Activated CD8-positive, alpha-beta memory T cell treated with anti-CD3 and anti-CD28 coated beads, Interleukin-2, amount 50 U/mL, for 1 hour (primary cell): ENCODE measurements at regions not wholly inside any gene's neighbourhood (a gene's known extent, or its start where the extent isn't known, plus 50 kb on each side); places are given as distances from the start of the nearest gene placed in this dataset.
"Not testable (repeated sequence)": the region's sequence is repeated elsewhere in the genome, so short reads cannot be mapped to it uniquely, and the experiment has no call there.

Experiments
- DNase-seq: peaks from one replicate; pipeline ENCODE4 v3.0.0-alpha.2; 2020; ENCODE audit errors: extremely low read depth

DNA sequence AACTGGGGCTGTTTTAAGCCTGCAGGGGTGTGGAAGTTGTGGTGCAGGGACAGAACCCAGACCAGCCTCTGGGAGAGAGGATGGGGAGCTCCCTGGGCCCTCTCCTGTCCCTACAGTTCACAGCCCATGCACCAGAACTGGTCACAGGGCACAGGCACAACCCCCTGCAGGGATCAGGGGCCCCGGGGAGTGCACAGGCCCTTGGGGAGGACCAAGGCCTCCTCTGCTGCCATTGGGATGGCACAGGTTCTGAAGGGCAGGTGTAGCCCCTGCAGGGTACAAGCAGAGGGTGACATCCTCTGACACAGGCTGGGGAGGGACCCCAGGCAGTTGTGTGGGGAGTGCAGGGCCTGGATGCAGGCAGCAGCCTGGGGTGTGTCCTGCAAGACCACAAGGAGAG is 66.4 kb upstream of the SFSWAP start:
- no peak for DNase-seq

DNA sequence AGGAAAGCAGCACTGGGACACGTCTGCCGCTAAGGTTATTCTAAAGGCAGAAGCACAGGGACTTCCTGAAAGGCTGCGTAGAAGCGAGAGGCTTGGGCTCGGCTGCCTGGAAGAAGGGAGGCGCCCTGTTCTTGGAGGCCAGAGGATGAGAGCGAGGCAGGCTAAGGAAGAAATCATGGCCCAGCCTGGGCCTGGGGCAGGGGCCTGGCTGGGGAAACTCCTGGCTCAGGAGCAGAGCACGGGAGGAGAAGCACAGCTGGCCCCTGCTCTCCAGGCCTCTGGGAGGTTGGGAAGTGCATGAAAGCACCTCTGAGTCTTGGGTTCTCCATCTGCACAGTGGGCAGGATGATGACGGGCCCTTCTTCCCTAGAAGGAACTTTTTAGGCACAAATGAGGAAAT is 66.0 kb upstream of the SFSWAP start:
- not testable (repeated sequence) for DNase-seq

DNA sequence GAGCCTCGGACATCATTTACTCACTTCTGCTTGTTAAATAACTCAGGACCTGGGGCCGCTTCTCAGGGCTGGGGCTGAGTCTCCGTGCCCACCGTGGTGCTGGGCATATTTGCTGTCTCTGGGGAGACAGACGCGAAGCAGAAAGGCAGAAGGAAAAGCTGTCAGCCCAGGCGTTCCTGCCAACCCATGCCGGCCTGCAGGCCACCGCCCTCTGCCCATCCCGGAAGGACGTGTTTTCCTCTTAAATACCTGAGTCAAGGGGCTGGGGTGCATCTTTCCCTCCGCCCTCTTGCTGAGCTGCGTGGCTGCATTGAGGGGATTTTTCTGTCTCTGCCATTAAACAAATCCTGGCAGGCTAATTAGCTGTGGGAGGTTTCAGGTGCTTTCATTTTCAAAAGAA is 65.3 kb upstream of the SFSWAP start:
- not testable (repeated sequence) for DNase-seq

DNA sequence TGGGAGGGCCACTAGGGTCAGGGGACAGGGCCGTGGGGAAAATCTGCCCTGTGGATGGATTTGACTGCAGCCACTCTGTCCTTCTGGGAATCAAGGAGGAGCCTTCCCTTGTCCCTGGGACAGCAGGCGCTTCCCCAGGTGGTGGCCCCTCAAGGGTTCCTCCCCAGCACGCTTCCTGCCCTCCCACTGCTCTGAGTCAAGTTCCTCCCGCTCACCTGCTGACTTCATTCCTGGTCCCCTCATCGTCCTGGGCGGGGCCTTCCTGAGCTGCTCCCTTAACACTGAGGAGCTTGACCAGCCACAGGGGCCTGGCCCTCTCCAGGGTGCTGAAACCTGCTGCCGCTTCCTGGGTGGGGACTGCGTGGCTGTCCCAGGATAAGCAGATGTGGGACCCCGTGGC is 64.4 kb upstream of the SFSWAP start:
- DNase-seq, result not testable (repeated sequence)

DNA sequence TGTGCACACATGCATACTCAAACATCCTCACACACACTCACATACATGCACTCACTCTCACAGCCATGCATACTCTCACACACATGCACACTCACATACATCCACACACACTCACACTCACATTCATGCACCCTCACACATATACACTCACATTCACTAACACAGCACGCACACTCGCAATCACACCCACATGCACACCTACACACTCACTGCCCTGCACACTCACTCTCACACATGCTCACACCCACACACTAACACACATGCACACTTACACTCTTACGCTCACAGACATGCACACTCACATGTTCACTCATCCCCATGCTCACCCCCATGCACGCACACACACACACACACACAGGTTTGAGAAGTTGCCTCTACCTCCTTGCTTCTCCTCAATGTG is 63.2 kb upstream of the SFSWAP start:
- no peak for DNase-seq

DNA sequence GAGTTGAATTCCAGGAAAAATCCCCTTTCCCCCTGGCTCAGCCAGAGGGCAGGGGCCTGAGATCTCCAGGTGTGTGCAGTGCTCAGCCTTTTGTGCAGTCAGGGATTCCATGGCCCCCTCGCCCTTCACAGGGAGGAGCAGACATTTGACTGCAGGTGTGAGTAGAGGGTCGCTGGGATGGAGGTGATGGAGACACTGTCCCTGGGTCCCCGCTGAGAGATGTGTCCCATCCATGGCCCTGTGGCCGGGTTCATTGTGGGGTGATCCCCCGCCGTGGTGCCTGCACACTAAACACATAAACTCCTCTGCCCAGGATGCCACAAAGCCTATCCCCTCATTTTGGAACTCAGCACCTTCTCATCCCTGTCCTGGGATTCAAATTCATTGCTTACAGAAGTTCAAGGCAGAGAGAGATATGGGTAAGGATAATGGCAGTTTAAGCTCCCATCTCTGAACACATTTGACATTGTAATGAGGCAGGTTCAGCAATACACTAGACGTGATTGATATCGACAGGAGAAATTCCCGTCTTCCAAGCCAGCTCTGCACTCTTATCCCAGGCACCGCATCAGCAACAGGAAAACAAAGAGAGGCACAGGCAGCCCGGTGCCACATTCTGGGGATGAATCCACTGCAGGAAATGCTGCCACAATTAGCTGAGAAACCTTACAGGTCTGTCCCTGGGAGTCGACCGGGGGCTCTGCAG is 55.3 kb upstream of the SFSWAP start:
- DNase-seq, result not testable (repeated sequence)

DNA sequence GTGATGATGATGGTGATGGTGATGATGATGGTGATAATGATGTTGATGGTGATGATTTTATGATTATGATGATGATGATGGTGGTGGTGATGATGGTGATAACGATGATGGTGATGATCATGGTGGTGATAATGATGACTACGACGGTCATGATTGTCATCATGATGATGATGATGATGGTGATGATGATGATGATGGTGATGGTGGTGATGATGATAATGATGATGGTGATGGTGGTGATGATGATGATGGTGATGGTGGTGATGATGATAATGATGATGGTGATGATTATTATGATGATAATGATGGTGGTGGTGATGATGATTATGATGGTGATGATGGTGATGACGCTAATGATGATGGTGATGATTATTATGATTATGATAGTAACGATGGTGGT is 54.1 kb upstream of the SFSWAP start:
- DNase-seq, result not testable (repeated sequence)

DNA sequence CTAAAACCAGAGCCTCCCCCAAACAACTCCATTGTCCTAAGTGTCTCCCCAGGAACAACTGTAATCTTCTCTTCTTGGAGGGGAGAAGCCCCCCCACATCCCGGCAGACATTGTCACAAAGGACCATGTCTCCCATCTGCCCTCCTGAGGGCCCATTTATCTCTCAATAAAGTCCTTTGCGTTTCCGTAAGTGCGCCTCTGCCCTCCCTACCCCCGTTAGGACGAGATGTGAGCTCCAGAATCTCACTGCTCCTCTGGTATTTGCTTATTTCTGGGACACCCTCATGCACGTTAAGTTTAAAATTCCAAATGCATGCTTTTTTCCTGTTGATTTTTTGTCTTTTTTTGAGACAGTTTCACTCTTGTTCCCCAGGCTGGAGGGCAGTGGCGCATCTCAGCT is 52.3 kb upstream of the SFSWAP start:
- not testable (repeated sequence) for DNase-seq

DNA sequence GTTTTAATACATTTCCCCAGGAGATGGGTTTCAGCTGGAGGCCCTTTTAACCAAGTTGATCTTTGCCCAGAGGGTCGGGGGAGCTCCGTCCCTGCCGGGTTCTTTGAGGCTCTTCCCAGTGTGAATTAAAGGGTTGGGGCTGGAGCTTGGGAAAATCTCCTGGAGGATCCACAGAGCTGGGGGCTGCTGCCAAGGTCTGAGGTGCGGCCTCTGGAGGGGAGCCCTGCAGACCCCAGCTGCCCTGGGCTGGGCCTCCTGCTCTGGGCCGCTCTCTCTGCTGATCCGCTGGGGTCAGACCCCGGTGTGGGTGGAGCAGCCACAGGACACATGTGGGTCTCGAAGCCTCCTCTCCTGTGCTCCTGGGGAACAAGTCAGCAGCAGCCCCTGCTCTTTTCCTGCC is 51.4 kb upstream of the SFSWAP start:
- DNase-seq, result not testable (repeated sequence)

DNA sequence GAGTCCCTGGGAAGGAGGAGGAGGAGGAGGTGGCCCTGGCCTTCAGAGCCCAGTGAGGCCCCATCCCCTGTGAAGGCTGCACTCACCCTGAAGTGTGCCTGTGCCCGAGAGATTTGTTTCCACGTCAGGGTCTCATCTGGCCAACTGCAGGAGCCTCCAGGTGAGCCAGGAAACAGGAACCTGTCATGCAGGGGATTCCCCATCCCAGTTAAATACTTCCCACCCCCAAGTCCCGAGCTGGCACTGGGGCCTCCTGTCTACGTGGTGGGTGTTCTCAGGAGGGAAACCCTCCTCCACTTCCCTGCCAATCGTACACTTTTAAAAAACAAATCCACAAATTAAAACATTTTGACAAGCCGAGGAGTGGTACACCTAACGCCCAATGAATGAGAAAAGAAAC is 50.9 kb upstream of the SFSWAP start:
- DNase-seq, result not testable (repeated sequence)

DNA sequence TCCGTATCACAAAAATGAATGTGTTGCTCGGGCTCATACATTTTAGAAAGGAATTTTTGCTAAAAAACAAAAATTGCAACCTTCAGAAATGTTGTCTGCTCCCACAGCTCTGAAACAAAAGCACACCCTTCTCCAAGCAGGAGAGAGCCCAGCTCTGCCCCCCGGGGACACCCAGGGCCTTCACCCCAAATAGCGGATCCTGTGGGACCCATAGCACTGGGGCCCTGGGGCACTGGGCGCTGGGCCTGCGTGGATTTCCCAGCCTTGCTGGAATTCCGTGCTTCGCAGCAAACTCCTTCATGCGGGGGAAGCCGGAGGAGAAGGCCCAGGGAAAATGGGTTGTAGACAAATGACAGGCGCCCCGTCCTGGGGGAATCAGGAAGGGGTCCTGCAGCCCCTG is 50.5 kb upstream of the SFSWAP start:
- not testable (repeated sequence) for DNase-seq
